ENCODE measurements at regions not wholly inside any gene's neighbourhood (a gene's known extent, or its start where the extent isn't known, plus 50 kb on each side); places are given as distances from the start of the nearest gene placed in this dataset.
A peak's percentile ranks its signal among the peaks of the same experiment; 100 is the strongest.

DNA sequence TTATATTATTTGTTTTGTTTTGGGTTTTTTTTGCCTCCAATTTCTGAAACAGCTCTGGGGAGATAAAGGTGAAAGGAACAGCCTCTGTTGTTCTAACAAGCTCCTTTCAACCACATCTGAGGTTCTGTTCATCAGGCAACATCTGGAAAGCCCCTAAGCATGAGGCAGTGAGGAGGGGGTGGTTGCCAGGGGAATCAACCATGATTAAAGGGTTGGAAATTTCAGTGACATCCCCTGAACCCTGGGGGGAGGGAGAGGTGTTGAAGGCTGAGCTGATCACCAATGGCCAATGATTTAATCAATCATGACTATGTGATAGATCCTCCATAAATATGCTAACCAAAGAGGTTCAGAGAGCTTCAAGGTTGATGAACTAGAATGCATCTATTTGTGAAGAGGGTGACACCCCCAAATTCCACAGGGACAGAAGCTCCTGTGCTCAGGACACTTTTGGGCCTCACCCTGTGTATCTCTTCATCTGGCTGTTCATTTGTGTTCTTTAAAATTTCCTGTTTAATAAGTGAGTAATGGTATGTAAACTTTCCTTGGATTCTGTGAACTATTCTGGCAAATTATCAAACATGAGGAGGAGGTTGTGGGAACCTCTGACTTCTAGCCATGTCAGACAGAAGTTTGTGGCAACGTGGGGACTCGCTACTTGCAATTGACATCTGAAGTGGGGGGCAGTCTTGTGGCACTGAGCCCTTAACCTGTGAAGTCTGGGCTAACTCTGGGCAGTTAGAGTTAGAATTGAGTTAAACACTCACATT is 221.3 kb downstream of the NHLRC3 start:
- Histone ChIP-seq H3K27me3 (ENCODE audit: low read length) (no peaks in the 10 kb centered on the region), H3K27ac (ENCODE audit: low read depth, low read length) (no peak overlapping the region)

DNA sequence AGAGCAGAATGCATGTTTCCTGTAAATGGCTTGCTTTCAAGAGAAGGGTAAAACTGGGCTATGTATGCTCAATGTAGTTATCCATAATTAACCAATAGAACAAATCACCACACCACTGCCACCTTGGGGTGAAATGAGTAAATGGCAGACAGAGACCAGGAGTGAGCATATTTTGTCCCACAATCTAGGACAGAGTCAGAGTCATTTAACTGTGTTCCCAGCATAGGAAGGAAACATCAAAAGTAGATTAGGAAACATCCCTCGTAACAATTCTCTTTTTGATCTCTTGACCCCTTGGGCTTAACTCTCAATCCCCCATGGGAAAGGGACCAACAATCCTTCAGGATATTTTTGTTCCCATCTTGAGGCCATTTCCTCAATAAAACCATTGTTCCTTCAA is 224.8 kb downstream of the NHLRC3 start:
- no peak overlapping the region for H3K4me3 ChIP-seq (ENCODE audit: insufficient read depth, low read length, poor library complexity, severe bottlenecking)
- H3K36me3 ChIP-seq (ENCODE audit: low read length): no peaks in the 10 kb centered on the region
- no peaks in the 10 kb centered on the region for H3K79me2 ChIP-seq (ENCODE audit: insufficient read depth, low read length)

More for the DNA sequence above, 221.3 kb downstream of the NHLRC3 start:
- Histone ChIP-seq H3K79me2 (ENCODE audit: insufficient read depth, low read length) (no peaks in the 10 kb centered on the region), H3K4me2 (ENCODE audit: low read depth, low read length, poor library complexity, severe bottlenecking) (no peak overlapping the region), H3F3A (ENCODE audit: insufficient read depth) (no peaks in the 10 kb centered on the region), H3K36me3 (ENCODE audit: low read length) (no peaks in the 10 kb centered on the region), H3K9me3 (ENCODE audit: insufficient read depth, low read length) (no peaks in the 10 kb centered on the region), H3K4me3 (ENCODE audit: insufficient read depth, low read length, poor library complexity, severe bottlenecking) (no peak overlapping the region), H2AFZ (ENCODE audit: low read depth, low read length, severe bottlenecking) (no peak overlapping the region), H3K9me2 (replicated peaks; ENCODE audit: insufficient read depth, low read length) (no peaks in the 10 kb centered on the region), H4K20me1 (ENCODE audit: low read depth, low read length) (no peaks in the 10 kb centered on the region), H3K9ac (ENCODE audit: low read length) (no peak overlapping the region)
- no peak for TF ChIP-seq EZH2phosphoT487 (conservative IDR thresholded peaks at IDR 0.05; ENCODE audit: low read length)
- TF ChIP-seq, protein P1, sequence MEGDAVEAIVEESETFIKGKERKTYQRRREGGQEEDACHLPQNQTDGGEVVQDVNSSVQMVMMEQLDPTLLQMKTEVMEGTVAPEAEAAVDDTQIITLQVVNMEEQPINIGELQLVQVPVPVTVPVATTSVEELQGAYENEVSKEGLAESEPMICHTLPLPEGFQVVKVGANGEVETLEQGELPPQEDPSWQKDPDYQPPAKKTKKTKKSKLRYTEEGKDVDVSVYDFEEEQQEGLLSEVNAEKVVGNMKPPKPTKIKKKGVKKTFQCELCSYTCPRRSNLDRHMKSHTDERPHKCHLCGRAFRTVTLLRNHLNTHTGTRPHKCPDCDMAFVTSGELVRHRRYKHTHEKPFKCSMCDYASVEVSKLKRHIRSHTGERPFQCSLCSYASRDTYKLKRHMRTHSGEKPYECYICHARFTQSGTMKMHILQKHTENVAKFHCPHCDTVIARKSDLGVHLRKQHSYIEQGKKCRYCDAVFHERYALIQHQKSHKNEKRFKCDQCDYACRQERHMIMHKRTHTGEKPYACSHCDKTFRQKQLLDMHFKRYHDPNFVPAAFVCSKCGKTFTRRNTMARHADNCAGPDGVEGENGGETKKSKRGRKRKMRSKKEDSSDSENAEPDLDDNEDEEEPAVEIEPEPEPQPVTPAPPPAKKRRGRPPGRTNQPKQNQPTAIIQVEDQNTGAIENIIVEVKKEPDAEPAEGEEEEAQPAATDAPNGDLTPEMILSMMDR (IDR thresholded peaks at IDR 0.05; ENCODE audit: insufficient read depth, low read length, poor library complexity, severe bottlenecking): no peak

DNA sequence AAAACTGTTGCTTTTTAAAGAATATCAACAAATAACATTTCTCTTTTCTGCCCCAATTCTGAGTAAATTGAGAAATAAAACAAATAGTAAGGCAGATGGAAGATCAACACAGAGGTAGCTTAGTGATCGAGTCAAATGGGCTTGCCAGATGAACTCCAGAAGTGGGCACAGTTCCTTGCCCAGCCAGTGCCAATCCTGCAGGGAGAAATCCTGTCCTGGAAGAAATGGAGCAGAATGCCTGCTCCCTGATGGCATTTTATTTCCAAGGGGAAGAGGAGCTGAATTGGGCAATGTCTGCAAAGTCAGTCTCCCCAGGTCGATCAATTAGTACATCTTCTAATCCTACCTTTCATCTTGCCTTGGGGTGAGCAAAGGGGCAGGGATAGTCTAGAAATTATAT is 225.3 kb downstream of the NHLRC3 start:
- no peak overlapping the region for H3K4me3 ChIP-seq (ENCODE audit: insufficient read depth, low read length, poor library complexity, severe bottlenecking)
- no peak overlapping the region for H3K4me2 ChIP-seq (ENCODE audit: low read depth, low read length, poor library complexity, severe bottlenecking)
- H3K27ac ChIP-seq (ENCODE audit: low read depth, low read length): no peak overlapping the region
- H3K9ac ChIP-seq (ENCODE audit: low read length): no peak overlapping the region
- no peaks in the 10 kb centered on the region for H3K79me2 ChIP-seq (ENCODE audit: insufficient read depth, low read length)
- H2AFZ ChIP-seq (ENCODE audit: low read depth, low read length, severe bottlenecking): no peak overlapping the region
- H3K36me3 ChIP-seq (ENCODE audit: low read length): no peaks in the 10 kb centered on the region
- no peaks in the 10 kb centered on the region for H3K9me2 ChIP-seq (replicated peaks; ENCODE audit: insufficient read depth, low read length)
- no peaks in the 10 kb centered on the region for H3F3A ChIP-seq (ENCODE audit: insufficient read depth)
- H3K27me3 ChIP-seq (ENCODE audit: low read length): no peaks in the 10 kb centered on the region
- H3K9me3 ChIP-seq (ENCODE audit: insufficient read depth, low read length): no peaks in the 10 kb centered on the region
- no peaks in the 10 kb centered on the region for H4K20me1 ChIP-seq (ENCODE audit: low read depth, low read length)
- no peak for TF ChIP-seq EZH2phosphoT487 (conservative IDR thresholded peaks at IDR 0.05; ENCODE audit: low read length)
- TF ChIP-seq, protein P1 (IDR thresholded peaks at IDR 0.05; ENCODE audit: insufficient read depth, low read length, poor library complexity, severe bottlenecking): no peak

More for the DNA sequence above, 224.8 kb downstream of the NHLRC3 start:
- Histone ChIP-seq H3K9me2 (replicated peaks; ENCODE audit: insufficient read depth, low read length) (no peaks in the 10 kb centered on the region), H4K20me1 (ENCODE audit: low read depth, low read length) (no peaks in the 10 kb centered on the region), H3K27ac (ENCODE audit: low read depth, low read length) (no peak overlapping the region), H2AFZ (ENCODE audit: low read depth, low read length, severe bottlenecking) (no peak overlapping the region), H3K4me2 (ENCODE audit: low read depth, low read length, poor library complexity, severe bottlenecking) (no peak overlapping the region), H3K27me3 (ENCODE audit: low read length) (no peaks in the 10 kb centered on the region), H3K9ac (ENCODE audit: low read length) (no peak overlapping the region), H3F3A (ENCODE audit: insufficient read depth) (no peaks in the 10 kb centered on the region), H3K9me3 (ENCODE audit: insufficient read depth, low read length) (no peaks in the 10 kb centered on the region)
- TF ChIP-seq, protein P1 (IDR thresholded peaks at IDR 0.05; ENCODE audit: insufficient read depth, low read length, poor library complexity, severe bottlenecking): peak; percentile 58
- no peak for TF ChIP-seq EZH2phosphoT487 (conservative IDR thresholded peaks at IDR 0.05; ENCODE audit: low read length)

Measured in SU-DHL-6 (cell line).